BLaER1 treated with 17β-estradiol and CSF1 and Interleukin-3, amounts not matched to agents 10 nM and 100 nM (cell line): ENCODE measurements at regions not wholly inside any gene's neighbourhood (a gene's known extent, or its start where the extent isn't known, plus 50 kb on each side); places are given as distances from the start of the nearest gene placed in this dataset.
"Not testable (repeated sequence)": the region's sequence is repeated elsewhere in the genome, so short reads cannot be mapped to it uniquely, and the experiment has no call there.

Experiments used
- H3K27ac ChIP-seq, 11 experiments: shearing (Covaris generic); formaldehyde crosslinking; 2 replicates each; pipeline ENCODE4 v1.8.1; 2022
- H3K27me3 ChIP-seq, 11 experiments: shearing (Covaris generic); formaldehyde crosslinking; 2 replicates each; pipeline ENCODE4 v1.8.1; 2022
- H3K36me3 ChIP-seq, 11 experiments: shearing (Covaris generic); formaldehyde crosslinking; 2 replicates each; pipeline ENCODE4 v1.8.1; 2022
- H3K4me1 ChIP-seq, 10 experiments: shearing (Covaris generic); formaldehyde crosslinking; 2 replicates each; pipeline ENCODE4 v1.8.1; 2022
- H3K4me2 ChIP-seq, 11 experiments: shearing (Covaris generic); formaldehyde crosslinking; 2 replicates each; pipeline ENCODE4 v1.8.1; 2022
- H3K4me3 ChIP-seq, 10 experiments: shearing (Covaris generic); formaldehyde crosslinking; 2 replicates each; pipeline ENCODE4 v1.8.1; 2022
- H3K9ac ChIP-seq, 11 experiments: shearing (Covaris generic); formaldehyde crosslinking; 2 replicates each; pipeline ENCODE4 v1.8.1; 2022
- H3K9me3 ChIP-seq, 11 experiments: shearing (Covaris generic); formaldehyde crosslinking; replicated peaks in 1 of 11; 2 replicates each; pipeline ENCODE4 v1.8.1; 2022
- H4K20me1 ChIP-seq, 11 experiments: shearing (Covaris generic); formaldehyde crosslinking; 2 replicates each; pipeline ENCODE4 v1.8.1; 2022
- Cebpa-rat ChIP-seq, 11 experiments: shearing (Covaris generic); IDR thresholded peaks; 2 replicates each; pipeline ENCODE4 v1.8.1; 2022

DNA sequence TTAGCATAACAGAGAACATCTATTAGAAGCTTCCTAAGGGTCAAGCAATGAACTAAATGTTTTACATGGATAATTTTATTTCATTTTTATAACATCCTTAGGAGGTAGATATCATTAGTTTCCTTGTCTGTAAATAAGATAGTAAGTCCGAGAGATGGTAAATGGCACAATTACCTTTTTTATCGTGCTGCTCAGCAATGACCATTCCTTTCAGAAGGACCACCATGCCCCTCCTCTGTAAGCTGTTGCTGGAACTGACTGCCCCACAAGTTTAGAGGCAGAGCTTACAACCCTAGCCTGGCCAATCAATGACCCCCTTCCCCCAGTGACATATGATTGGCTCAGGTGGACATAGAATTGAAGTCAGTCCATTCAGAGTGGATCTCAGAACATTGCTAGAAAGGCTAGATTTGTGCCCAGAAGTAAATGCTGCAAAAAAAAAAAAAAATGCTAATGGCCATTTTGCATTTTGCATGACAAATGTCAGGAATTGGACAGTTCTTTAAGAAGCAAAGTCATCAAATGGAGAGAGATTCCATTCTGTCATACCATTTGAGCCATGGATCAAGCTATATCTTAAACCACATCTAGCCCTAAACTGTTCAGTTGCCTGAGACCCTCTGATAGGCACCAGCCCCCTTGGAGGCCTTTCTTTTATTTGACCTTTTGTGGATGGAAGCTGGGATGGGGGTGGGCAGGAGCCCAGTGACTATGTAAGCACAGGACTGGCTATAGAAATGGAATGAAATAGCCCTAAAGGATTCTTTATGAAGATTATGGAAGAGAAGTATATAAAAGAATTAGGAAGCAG lies 668.3 kb downstream of the UQCRFS1 start:
- H3K27me3 ChIP-seq: no peaks in the 10 kb centered on the region
- H4K20me1 ChIP-seq: no peaks in the 10 kb centered on the region
- no peaks in the 10 kb centered on the region for H3K36me3 ChIP-seq
- TF ChIP-seq Cebpa-rat (IDR thresholded peaks at IDR 0.05): no peak
- H3K4me1 ChIP-seq: peaks cover 0 to 38% (median 26%) of the 10 kb centered on the region in 10 experiments; a peak in 17 of 20 replicates
- no peak overlapping the region for H3K9ac ChIP-seq
- H3K4me3 ChIP-seq: no peak overlapping the region
- H3K4me2 ChIP-seq: peak overlapping the region in 1 of 11 experiments; percentile 72; a peak in 2 of 22 replicates
- no peaks in the 10 kb centered on the region for H3K9me3 ChIP-seq
- peak overlapping the region in 1 of 11 experiments; percentile 65; a peak in 2 of 22 replicates for H3K27ac ChIP-seq

DNA sequence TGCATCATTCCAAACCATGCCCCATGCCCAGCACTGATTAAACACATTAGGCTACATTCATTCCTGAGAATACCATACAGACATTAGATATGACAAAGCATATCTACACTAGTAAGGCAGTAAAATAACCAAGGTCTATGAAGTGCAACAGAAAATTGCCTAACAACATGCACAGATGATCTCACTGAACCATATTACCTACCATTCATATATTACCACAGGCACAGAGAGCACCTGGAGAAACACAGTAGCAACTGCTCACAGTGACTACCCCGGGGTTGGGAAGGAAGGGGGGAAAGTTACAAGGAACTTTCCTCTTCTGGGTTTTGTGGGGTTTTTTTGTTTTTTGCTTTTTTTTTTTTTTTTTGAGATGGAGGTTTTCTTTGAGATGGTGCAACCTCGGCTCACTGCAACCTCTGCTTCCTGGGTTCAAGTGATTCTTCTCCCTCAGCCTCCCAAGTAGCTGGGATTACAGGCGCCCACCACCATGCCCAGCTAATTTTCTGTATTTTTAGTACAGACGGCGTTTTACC lies 669.6 kb downstream of the UQCRFS1 start:
- Histone ChIP-seq H3K9me3 (peaks cover 0 to 2% (median 0%) of the 10 kb centered on the region in 11 experiments; a peak in 6 of 22 replicates), H3K27me3 (no peaks in the 10 kb centered on the region), H3K4me2 (peak overlapping the region in 10 of 11 experiments; percentile 3 to 74 (median 67); a peak in 18 of 22 replicates), H3K36me3 (no peaks in the 10 kb centered on the region), H3K4me1 (peaks cover 0 to 38% (median 26%) of the 10 kb centered on the region in 10 experiments; a peak in 17 of 20 replicates), H3K9ac (peak overlapping the region in 1 of 11 experiments; percentile 49; a peak in 2 of 22 replicates), H3K27ac (peak overlapping the region in 3 of 11 experiments; percentile 22 to 65 (median 50); a peak in 5 of 22 replicates), H4K20me1 (no peaks in the 10 kb centered on the region), H3K4me3 (no peak overlapping the region)
- no peak for TF ChIP-seq Cebpa-rat (IDR thresholded peaks at IDR 0.05)

DNA sequence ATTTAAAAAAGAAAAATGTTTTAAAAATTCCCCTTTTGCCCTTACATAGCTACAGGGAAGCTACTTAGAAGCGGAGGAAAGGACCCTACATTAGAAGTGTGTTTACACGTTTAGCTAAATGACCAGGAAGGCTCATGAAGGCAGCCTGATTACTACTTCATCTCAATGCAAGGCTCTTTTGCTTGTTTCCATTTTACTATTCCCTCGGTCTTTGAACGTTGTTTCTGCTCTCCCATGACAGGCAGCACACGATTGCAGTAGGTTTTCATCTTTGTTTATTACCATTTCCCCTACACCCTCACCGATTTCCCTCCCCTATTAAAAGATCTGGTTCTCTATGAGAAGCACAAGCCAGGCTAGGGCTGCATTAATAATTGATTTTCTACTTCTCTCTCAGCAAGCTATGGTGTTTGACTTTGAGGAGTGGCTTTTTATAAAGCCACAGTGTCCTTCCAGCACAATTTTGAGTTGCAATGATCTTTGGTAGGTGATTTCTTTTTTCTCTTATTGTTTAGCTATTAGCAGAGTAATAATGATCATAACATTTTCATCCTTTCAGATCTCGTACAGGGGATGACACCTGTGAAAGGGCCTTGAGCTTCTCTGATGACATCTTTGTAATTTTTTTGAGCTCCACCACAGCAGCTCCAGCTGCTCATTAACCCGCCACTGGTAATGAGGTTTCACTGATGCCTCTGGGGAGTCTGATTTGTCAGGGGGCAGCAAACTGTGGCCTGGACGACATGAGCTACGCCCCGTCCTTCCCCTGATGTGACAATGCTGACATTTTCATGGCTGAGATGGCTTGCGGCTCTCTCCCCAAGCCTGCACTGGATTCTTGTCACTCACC lies 670.3 kb downstream of the UQCRFS1 start:
- H3K4me2 ChIP-seq: peak overlapping the region in 10 of 11 experiments; percentile 3 to 74 (median 67); a peak in 18 of 22 replicates
- no peak overlapping the region for H3K4me3 ChIP-seq
- H4K20me1 ChIP-seq: no peaks in the 10 kb centered on the region
- no peaks in the 10 kb centered on the region for H3K27me3 ChIP-seq
- no peaks in the 10 kb centered on the region for H3K36me3 ChIP-seq
- no peak for TF ChIP-seq Cebpa-rat (IDR thresholded peaks at IDR 0.05)
- peak overlapping the region in 3 of 11 experiments; percentile 16 to 49 (median 23); a peak in 4 of 22 replicates for H3K9ac ChIP-seq
- H3K27ac ChIP-seq: peak overlapping the region in 3 of 11 experiments; percentile 22 to 65 (median 50); a peak in 4 of 22 replicates
- peaks cover under 1 to 9% (median 6%) of the 10 kb centered on the region in 11 experiments; a peak in 20 of 22 replicates for H3K9me3 ChIP-seq
- peaks cover 0 to 38% (median 26%) of the 10 kb centered on the region in 10 experiments; a peak in 17 of 20 replicates for H3K4me1 ChIP-seq

DNA sequence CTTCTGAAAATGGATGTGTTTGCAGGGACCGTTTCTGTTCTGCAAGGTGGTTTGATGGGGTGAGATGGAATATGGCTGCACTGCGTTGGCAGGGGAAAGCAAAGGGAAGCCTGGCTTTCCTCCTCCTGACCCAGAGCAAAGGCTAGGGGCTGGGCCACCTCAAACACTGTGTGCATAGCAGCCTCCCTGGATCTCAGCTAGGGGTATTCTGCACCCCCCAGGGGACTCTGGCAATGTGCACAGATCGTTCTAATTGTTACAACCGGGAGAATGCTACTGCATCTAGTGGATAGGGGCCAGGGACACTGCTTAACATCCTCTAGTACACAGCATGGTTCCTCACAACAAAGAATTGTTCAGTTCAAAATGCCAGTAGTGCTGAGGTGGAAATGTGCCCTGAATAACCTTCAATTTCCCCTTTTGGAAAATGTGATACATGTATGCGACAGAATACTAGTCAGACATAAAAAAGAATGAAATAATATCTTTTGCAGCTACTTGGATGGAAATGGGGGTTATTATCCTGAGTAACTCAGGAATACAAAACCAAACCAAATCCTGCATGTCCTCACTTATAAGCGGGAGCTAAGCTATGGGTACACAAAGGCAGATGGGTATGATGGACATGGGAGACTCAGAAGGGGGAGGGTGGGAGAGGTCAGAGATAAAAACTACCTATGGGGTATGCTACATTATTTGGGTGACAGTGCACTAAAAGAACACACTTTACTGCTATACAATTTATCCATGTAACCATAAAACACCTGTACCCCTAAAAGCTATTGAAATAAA lies 671.2 kb downstream of the UQCRFS1 start:
- H3K9me3 ChIP-seq: peaks cover 9 to 17% (median 14%) of the 10 kb centered on the region in 11 experiments
- H3K9ac ChIP-seq: peak overlapping the region in 1 of 11 experiments; percentile 49; a peak in 1 of 22 replicates
- peaks cover 0 to 34% (median 26%) of the 10 kb centered on the region in 10 experiments; a peak in 17 of 20 replicates for H3K4me1 ChIP-seq
- no peak overlapping the region for H3K4me3 ChIP-seq
- no peak for TF ChIP-seq Cebpa-rat (IDR thresholded peaks at IDR 0.05)
- H4K20me1 ChIP-seq: no peaks in the 10 kb centered on the region
- H3K4me2 ChIP-seq: peak overlapping the region in 8 of 11 experiments; percentile 58 to 74 (median 68); a peak in 13 of 22 replicates
- no peaks in the 10 kb centered on the region for H3K36me3 ChIP-seq
- H3K27me3 ChIP-seq: no peaks in the 10 kb centered on the region
- peak overlapping the region in 1 of 11 experiments; percentile 65; a peak in 3 of 22 replicates for H3K27ac ChIP-seq

DNA sequence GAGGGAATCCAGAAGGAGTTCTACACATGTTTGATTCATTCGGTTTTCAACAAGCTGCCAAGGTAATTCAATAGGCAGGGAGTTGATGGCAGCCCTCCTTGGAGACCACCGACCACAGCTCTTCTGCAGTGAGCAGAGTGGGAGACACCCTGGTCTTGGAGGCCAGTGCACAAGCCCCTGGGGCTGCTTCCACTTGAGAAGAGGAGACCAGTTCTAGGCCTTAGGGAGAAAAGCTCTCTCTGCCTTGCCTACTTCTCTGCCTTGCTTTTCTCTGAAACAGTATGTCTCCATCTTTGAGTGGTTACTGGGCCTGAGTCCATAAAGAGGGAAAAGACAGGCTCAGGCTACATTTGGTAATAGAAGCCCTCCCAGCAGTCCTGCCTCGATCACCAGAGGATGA lies 671.9 kb downstream of the UQCRFS1 start:
- no peaks in the 10 kb centered on the region for H4K20me1 ChIP-seq
- TF ChIP-seq Cebpa-rat (IDR thresholded peaks at IDR 0.05): no peak
- no peak overlapping the region for H3K4me3 ChIP-seq
- peaks cover 0 to 34% (median 26%) of the 10 kb centered on the region in 10 experiments; a peak in 17 of 20 replicates for H3K4me1 ChIP-seq
- H3K36me3 ChIP-seq: no peaks in the 10 kb centered on the region
- no peaks in the 10 kb centered on the region for H3K27me3 ChIP-seq
- H3K9ac ChIP-seq: no peak overlapping the region
- peak overlapping the region in 1 of 11 experiments; percentile 74; a peak in 3 of 22 replicates for H3K4me2 ChIP-seq
- peaks cover 12 to 22% (median 18%) of the 10 kb centered on the region in 11 experiments for H3K9me3 ChIP-seq
- H3K27ac ChIP-seq: no peak overlapping the region

DNA sequence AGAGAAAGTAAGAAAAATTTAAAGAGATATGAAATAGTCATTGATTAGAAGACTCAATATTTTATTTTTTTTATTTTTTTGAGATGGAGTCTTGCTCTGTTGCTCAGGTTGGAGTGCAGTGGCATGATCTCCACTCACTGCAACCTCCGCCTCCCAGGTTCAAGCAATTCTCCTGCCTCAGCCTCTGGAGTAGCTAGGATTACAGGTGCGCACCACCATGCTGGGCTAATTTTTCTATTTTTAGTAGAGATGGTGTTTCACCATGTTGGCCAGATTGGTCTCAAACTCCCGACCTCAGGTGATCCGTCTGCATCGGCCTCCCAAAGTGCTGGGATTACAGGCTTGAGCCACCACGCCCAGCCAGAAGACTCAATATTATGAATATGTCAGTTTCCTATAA lies 672.6 kb downstream of the UQCRFS1 start:
- not testable (repeated sequence) for H3K9ac ChIP-seq, H3K4me2 ChIP-seq, H4K20me1 ChIP-seq, H3K4me3 ChIP-seq, H3K36me3 ChIP-seq, H3K27ac ChIP-seq, H3K27me3 ChIP-seq
- Histone ChIP-seq H3K9me3 (peaks cover 12 to 26% (median 20%) of the 10 kb centered on the region in 11 experiments), H3K4me1 (peaks cover 0 to 34% (median 26%) of the 10 kb centered on the region in 10 experiments; a peak in 17 of 20 replicates)

DNA sequence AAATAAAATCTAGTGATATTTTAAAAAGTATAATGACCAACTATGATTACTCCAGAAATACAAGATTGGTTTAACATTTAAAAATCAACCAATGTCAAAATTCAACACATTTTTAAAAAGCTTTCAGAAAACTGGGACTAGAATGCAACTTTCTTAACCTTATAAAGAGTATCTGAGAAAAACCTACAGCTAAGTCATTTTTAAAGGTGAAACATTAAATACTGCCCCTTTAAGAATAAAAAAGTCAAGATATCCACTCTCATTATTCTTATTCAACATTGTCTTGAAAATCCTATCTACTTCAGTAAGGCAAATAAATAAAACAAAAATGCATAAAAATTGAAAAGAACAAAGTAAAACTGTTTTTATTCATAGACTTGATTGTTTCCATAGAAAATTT lies 673.2 kb downstream of the UQCRFS1 start:
- peaks cover 0 to 40% (median 26%) of the 10 kb centered on the region in 10 experiments; a peak in 17 of 20 replicates for H3K4me1 ChIP-seq
- H3K27me3 ChIP-seq: no peaks in the 10 kb centered on the region
- no peaks in the 10 kb centered on the region for H4K20me1 ChIP-seq
- no peak overlapping the region for H3K4me3 ChIP-seq
- no peak overlapping the region for H3K27ac ChIP-seq
- H3K36me3 ChIP-seq: no peaks in the 10 kb centered on the region
- peaks cover 12 to 29% (median 22%) of the 10 kb centered on the region in 11 experiments for H3K9me3 ChIP-seq
- no peak overlapping the region for H3K9ac ChIP-seq
- H3K4me2 ChIP-seq: no peak overlapping the region
- no peak for TF ChIP-seq Cebpa-rat (IDR thresholded peaks at IDR 0.05)

DNA sequence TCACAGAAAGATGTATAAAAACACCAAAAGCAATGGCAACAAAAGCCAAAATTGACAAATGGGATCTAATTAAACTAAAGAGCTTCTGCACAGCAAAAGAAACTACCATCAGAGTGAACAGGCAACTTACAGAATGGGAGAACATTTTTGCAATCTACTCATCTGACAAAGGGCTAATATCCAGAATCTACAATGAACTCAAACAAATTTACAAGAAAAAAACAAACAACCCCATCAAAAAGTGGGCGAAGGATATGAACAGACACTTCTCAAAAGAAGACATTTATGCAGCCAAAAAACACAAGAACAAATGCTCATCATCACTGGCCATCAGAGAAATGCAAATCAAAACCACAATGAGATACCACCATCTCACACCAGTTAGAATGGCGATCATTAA lies 674.4 kb downstream of the UQCRFS1 start:
- H3K4me2 ChIP-seq, H4K20me1 ChIP-seq, H3K36me3 ChIP-seq, H3K9ac ChIP-seq, H3K27ac ChIP-seq, H3K27me3 ChIP-seq, H3K4me3 ChIP-seq: not testable (repeated sequence)
- H3K9me3 ChIP-seq: peaks cover 12 to 37% (median 26%) of the 10 kb centered on the region in 11 experiments
- peaks cover 0 to 33% (median 22%) of the 10 kb centered on the region in 10 experiments; a peak in 17 of 20 replicates for H3K4me1 ChIP-seq
